ENCODE measurements at regions not wholly inside any gene's neighbourhood (a gene's known extent, or its start where the extent isn't known, plus 50 kb on each side); places are given as distances from the start of the nearest gene placed in this dataset.

- no peak for DNase-seq (ENCODE audit: low read depth in 4 of 4, low spot score in 1 of 4)
These were observed 216.9 kb downstream of the C9orf50 start for GRCh38 chr9:129403779-129404620.

GRCh38 chr9:129402931-129403778, 217.7 kb downstream of the C9orf50 start:
- no peak for DNase-seq (ENCODE audit: low read depth in 4 of 4, low spot score in 1 of 4)

GRCh38 chr9:129402371-129402739, 218.5 kb downstream of the C9orf50 start:
- DNase-seq (ENCODE audit: low read depth in 4 of 4, low spot score in 1 of 4): no peak

GRCh38 chr9:129401623-129402370, 219.1 kb downstream of the C9orf50 start:
- no peak for DNase-seq (ENCODE audit: low read depth in 4 of 4, low spot score in 1 of 4)

- no peak for DNase-seq (ENCODE audit: low read depth in 4 of 4, low spot score in 1 of 4)
These were observed 219.8 kb downstream of the C9orf50 start for GRCh38 chr9:129400971-129401622.

GRCh38 chr9:129400001-129400970, 220.6 kb downstream of the C9orf50 start:
- DNase-seq (ENCODE audit: low read depth in 4 of 4, low spot score in 1 of 4): no peak

- DNase-seq (ENCODE audit: low read depth in 4 of 4, low spot score in 1 of 4): no peak
These were observed 221.3 kb downstream of the C9orf50 start for GRCh38 chr9:129399634-129399990.

GRCh38 chr9:129398961-129399633, 221.0 kb upstream of the IER5L start:
- DNase-seq (ENCODE audit: low read depth in 4 of 4, low spot score in 1 of 4): no peak

- DNase-seq (ENCODE audit: low read depth in 4 of 4, low spot score in 1 of 4): no peak
These were observed 220.3 kb upstream of the IER5L start for GRCh38 chr9:129398101-129398960.

- no peak for DNase-seq (ENCODE audit: low read depth in 4 of 4, low spot score in 1 of 4)
These were observed 219.3 kb upstream of the IER5L start for GRCh38 chr9:129397335-129397734.

- DNase-seq (ENCODE audit: low read depth in 4 of 4, low spot score in 1 of 4): no peak
These were observed 218.3 kb upstream of the IER5L start for GRCh38 chr9:129396365-129396708.

- DNase-seq (ENCODE audit: low read depth in 4 of 4, low spot score in 1 of 4): no peak
These were observed 217.7 kb upstream of the IER5L start for GRCh38 chr9:129395633-129396364.

- DNase-seq (ENCODE audit: low read depth in 4 of 4, low spot score in 1 of 4): no peak
These were observed 216.8 kb upstream of the IER5L start for GRCh38 chr9:129394886-129395279.

GRCh38 chr9:129394061-129394885, 216.2 kb upstream of the IER5L start:
- no peak for DNase-seq (ENCODE audit: low read depth in 4 of 4, low spot score in 1 of 4)

GRCh38 chr9:129393064-129393463, 215.0 kb upstream of the IER5L start:
- no peak for DNase-seq (ENCODE audit: low read depth in 4 of 4, low spot score in 1 of 4)

GRCh38 chr9:129392093-129392541, 214.1 kb upstream of the IER5L start:
- no peak for DNase-seq (ENCODE audit: low read depth in 4 of 4, low spot score in 1 of 4)

- no peak for DNase-seq (ENCODE audit: low read depth in 4 of 4, low spot score in 1 of 4)
These were observed 213.2 kb upstream of the IER5L start for GRCh38 chr9:129391221-129391661.

All from stimulated activated CD4-positive, alpha-beta T cell treated with anti-CD3 and anti-CD28 coated beads, Interleukin-1b, Interleukin-23, amount 100 ng/mL, for 24 hours (primary cell).